Activated T-helper 2 cell treated with anti-CD3 and anti-CD28 coated beads, Interferon-gamma antibody, Interleukin-2, Interleukin-4, amounts not matched to agents 10 μg/mL and 5 μg/mL and 100 μg/mL, durations not matched to agents 14 hours and 24 hours and 36 hours (primary cell): ENCODE measurements at regions not wholly inside any gene's neighbourhood (a gene's known extent, or its start where the extent isn't known, plus 50 kb on each side); places are given as distances from the start of the nearest gene placed in this dataset.

ENCODE experiments used
- DNase-seq: peaks from one replicate; pipeline ENCODE4 v3.0.0; 2021; ENCODE audit warnings: low spot score
- H3K27ac Mint-ChIP-seq: one replicate; pipeline ENCODE4 v1.8.0; 2021; ENCODE audit warnings: mixed read lengths
- H3K27me3 Mint-ChIP-seq: one replicate; pipeline ENCODE4 v1.8.0; 2021; ENCODE audit warnings: low read depth, mixed read lengths
- H3K36me3 Mint-ChIP-seq: one replicate; pipeline ENCODE4 v1.8.0; 2021; ENCODE audit warnings: low read depth, mixed read lengths
- H3K4me1 Mint-ChIP-seq: one replicate; pipeline ENCODE4 v1.8.0; 2021; ENCODE audit warnings: low read depth, mixed read lengths
- H3K4me3 Mint-ChIP-seq: one replicate; pipeline ENCODE4 v1.8.0; 2021; ENCODE audit warnings: low read depth, mild to moderate bottlenecking, moderate library complexity, mixed read lengths
- H3K9me3 Mint-ChIP-seq: one replicate; pipeline ENCODE4 v1.8.0; 2021; ENCODE audit warnings: mixed read lengths
- intact Hi-C: fragments of 100-400 bp; cut with micrococcal nuclease; formaldehyde crosslinking; loops from one replicate; pipeline ENCODE4 v1.15.1; 2023

DNA sequence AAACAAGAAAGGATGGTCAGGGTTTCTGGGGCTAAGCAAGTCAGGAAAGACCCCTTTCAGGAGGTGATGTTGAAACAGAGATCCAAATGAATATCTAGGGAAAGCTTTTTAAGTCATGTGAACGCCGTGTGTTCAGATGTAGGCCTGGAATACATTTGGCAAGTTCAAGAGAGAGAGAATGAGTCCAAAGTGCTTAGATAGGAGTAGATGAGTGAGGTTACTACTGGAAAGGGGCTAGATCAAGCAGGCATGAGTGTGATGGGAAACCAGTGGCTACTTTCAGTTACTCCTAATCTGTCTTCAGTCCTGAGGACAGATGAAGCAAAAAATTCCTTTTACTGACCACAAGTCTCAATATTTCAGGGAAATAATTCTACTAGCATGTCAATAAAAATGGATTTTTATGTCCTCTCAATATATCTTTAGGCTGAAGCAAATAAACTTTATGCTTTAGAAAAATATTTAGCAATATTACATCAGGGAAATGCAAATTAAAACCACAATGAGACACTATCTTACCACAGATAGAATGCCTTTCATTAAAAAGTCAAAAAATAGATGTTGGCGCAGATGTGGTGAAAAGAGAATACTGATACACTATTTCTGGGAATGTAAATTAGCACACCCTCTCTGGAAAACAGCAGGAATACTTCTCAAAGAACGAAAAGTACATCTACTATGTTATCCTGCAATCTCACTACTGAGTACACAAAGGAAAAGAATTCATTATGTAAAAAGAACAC lies 1085.0 kb upstream of the TENM4 start:
- Mint-ChIP-seq H3K9me3 (peaks cover 18% of the 10 kb centered on the region), H3K36me3 (no peaks in the 10 kb centered on the region), H3K4me3 (no peak overlapping the region), H3K27ac (no peak overlapping the region), H3K4me1 (no peaks in the 10 kb centered on the region), H3K27me3 (no peaks in the 10 kb centered on the region)
- intact Hi-C loops = no loop called here
- DNase-seq = no peak

GRCh38 chr11:80524349-80524748 lies 1083.5 kb upstream of the TENM4 start:
- Mint-ChIP-seq H3K36me3 (no peaks in the 10 kb centered on the region), H3K4me1 (no peaks in the 10 kb centered on the region), H3K27ac (no peak overlapping the region), H3K4me3 (no peak overlapping the region), H3K9me3 (peaks cover 18% of the 10 kb centered on the region), H3K27me3 (no peaks in the 10 kb centered on the region)
- DNase-seq = no peak
- intact Hi-C loops = no loop called here

DNA sequence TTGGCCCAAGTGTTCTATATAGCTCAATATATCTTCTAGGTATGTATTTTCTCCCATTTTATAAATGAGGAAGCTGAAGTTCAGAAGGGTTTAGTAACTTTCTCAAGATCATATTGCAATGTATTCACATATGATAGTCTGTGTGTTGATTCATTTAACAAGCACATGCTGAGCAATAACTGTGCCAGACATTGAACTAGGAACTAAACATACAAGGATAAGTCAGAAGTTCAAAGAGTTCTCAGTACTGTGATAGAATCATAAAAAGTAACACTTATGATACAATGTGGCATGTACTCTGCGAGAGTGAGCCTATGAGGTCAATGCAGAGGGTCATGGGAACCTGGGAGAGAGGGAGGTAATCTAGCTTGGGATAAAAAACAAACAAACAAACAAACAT lies 1082.2 kb upstream of the TENM4 start:
- H3K27me3 Mint-ChIP-seq = no peaks in the 10 kb centered on the region
- H3K4me1 Mint-ChIP-seq = no peaks in the 10 kb centered on the region
- H3K4me3 Mint-ChIP-seq = no peak overlapping the region
- intact Hi-C loops = no loop called here
- H3K9me3 Mint-ChIP-seq = peaks cover 15% of the 10 kb centered on the region
- no peak overlapping the region for H3K27ac Mint-ChIP-seq
- no peaks in the 10 kb centered on the region for H3K36me3 Mint-ChIP-seq
- DNase-seq = no peak

- no peaks in the 10 kb centered on the region for H3K4me1 Mint-ChIP-seq
- H3K27ac Mint-ChIP-seq = no peak overlapping the region
- H3K4me3 Mint-ChIP-seq = no peak overlapping the region
Observed at GRCh38 chr11:80521592-80521991, 1080.8 kb upstream of the TENM4 start.

GRCh38 chr11:80520507-80520887 lies 1079.7 kb upstream of the TENM4 start:
- H3K4me3 Mint-ChIP-seq = no peak overlapping the region
- no peak for DNase-seq
- no peak overlapping the region for H3K27ac Mint-ChIP-seq
- H3K4me1 Mint-ChIP-seq = no peaks in the 10 kb centered on the region
- peaks cover 12% of the 10 kb centered on the region for H3K9me3 Mint-ChIP-seq
- H3K27me3 Mint-ChIP-seq = no peaks in the 10 kb centered on the region
- H3K36me3 Mint-ChIP-seq = no peaks in the 10 kb centered on the region
- intact Hi-C loops = no loop called here

More at GRCh38 chr11:80521592-80521991, 1080.8 kb upstream of the TENM4 start:
- intact Hi-C loops = no loop called here
- Mint-ChIP-seq H3K27me3 (no peaks in the 10 kb centered on the region), H3K36me3 (no peaks in the 10 kb centered on the region), H3K9me3 (peaks cover 19% of the 10 kb centered on the region)
- DNase-seq = no peak

DNA sequence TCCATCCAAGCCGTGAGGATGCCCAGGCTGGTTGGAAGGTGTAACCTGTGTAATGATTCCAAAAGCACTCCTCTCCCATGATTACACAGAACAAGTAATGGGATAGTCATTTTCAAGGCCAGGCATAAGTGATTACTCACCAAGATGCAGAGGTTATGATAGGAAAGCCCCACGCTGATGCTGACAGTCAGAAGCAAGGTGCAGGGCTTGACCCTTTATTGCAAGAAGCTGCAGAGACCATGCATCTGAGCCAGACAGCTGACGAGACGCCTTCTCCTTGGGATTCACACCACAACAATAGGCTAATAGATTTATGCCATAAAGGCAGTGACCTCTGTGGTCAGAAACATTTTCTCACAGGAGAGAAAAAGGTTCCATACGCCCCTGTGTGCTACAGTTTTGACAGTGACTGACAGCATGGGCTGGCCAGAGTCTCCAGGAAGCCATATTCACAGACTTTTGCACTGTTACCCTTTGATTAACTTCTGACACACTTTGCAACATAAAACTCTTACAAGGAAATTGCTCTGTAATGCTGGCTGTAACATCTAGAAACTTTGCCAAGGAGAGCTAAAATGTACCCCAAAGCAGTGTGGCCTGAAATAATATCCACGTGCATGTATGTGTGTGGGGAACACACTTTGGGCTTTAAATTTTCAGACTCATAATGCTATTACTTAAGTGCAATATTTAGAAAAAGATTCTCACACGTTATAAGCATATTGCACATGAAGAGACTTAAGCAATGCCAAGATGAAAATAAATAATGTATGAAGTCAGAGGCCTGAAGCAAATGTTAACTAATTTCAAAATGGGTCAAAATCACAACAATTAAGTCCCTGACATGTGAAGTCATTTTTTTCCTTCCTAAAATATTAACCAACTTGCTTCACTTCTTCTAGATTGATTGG lies 1079.0 kb upstream of the TENM4 start:
- no peaks in the 10 kb centered on the region for H3K27me3 Mint-ChIP-seq
- intact Hi-C loops = no loop called here
- no peaks in the 10 kb centered on the region for H3K36me3 Mint-ChIP-seq
- DNase-seq = no peak
- no peak overlapping the region for H3K27ac Mint-ChIP-seq
- H3K4me3 Mint-ChIP-seq = no peak overlapping the region
- peaks cover 5% of the 10 kb centered on the region for H3K9me3 Mint-ChIP-seq
- no peaks in the 10 kb centered on the region for H3K4me1 Mint-ChIP-seq

- H3K4me3 Mint-ChIP-seq = no peak overlapping the region
- H3K4me1 Mint-ChIP-seq = no peaks in the 10 kb centered on the region
- H3K9me3 Mint-ChIP-seq = peaks cover 13% of the 10 kb centered on the region
- intact Hi-C loops = no loop called here
- H3K27me3 Mint-ChIP-seq = no peaks in the 10 kb centered on the region
- DNase-seq = no peak
- no peak overlapping the region for H3K27ac Mint-ChIP-seq
- no peaks in the 10 kb centered on the region for H3K36me3 Mint-ChIP-seq
Observed at GRCh38 chr11:80517701-80518100, 1076.9 kb upstream of the TENM4 start.

GRCh38 chr11:80515097-80515496 lies 1074.3 kb upstream of the TENM4 start:
- Mint-ChIP-seq H3K9me3 (peaks cover 13% of the 10 kb centered on the region), H3K36me3 (no peaks in the 10 kb centered on the region), H3K4me3 (no peak overlapping the region), H3K27ac (no peak overlapping the region), H3K4me1 (no peaks in the 10 kb centered on the region), H3K27me3 (no peaks in the 10 kb centered on the region)
- intact Hi-C loops = no loop called here
- DNase-seq = no peak

DNA sequence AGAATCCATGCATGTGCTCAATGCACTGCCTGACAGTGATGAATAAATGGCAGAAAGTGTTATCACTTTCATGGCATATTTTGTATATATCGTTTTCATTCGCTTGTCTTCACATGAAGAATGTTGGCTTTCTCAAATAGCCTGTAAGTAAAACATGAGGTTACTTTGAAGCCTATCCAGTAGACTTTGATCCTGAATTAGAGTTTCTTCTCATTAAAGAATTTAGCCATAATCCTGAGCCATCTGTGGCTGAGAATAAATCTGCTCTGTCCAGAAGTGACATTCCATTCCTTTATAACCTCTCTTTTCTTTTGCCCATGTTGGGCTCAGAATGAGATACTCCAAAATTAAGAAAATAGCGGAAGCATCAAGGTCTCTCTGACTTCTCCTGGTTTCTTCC lies 1071.7 kb upstream of the TENM4 start:
- Mint-ChIP-seq H3K36me3 (no peaks in the 10 kb centered on the region), H3K27me3 (no peaks in the 10 kb centered on the region), H3K9me3 (peaks cover 28% of the 10 kb centered on the region), H3K4me1 (no peaks in the 10 kb centered on the region), H3K4me3 (no peak overlapping the region), H3K27ac (no peak overlapping the region)
- intact Hi-C loops = no loop called here
- DNase-seq = no peak

GRCh38 chr11:80505771-80506170 lies 1064.9 kb upstream of the TENM4 start:
- H3K27ac Mint-ChIP-seq = no peak overlapping the region
- H3K27me3 Mint-ChIP-seq = no peaks in the 10 kb centered on the region
- no peak overlapping the region for H3K4me3 Mint-ChIP-seq
- no peaks in the 10 kb centered on the region for H3K36me3 Mint-ChIP-seq
- no peak for DNase-seq
- H3K4me1 Mint-ChIP-seq = no peaks in the 10 kb centered on the region
- intact Hi-C loops = no loop called here
- H3K9me3 Mint-ChIP-seq = peaks cover 22% of the 10 kb centered on the region

DNA sequence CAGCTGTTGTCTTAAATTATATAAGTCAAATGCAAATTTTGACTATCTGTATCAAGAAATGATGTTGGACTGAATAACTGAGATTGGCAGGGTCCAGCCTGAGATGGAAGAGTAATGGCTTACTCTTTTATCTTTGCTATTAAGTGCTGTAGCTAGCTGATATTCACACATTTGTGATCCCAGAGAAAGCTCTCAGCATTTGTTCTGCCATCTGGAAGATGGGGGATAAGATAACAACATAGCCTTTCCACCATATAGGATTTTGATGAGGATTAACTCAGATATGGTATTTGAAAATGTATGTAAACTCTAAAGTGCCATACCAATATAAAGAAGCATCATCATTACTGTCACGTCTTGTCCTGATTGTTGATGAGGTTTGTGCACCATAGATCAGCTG lies 1063.2 kb upstream of the TENM4 start:
- no peak overlapping the region for H3K4me3 Mint-ChIP-seq
- intact Hi-C loops = no loop called here
- DNase-seq = no peak
- no peaks in the 10 kb centered on the region for H3K27me3 Mint-ChIP-seq
- H3K27ac Mint-ChIP-seq = no peak overlapping the region
- no peaks in the 10 kb centered on the region for H3K36me3 Mint-ChIP-seq
- peaks cover 24% of the 10 kb centered on the region for H3K9me3 Mint-ChIP-seq
- H3K4me1 Mint-ChIP-seq = no peaks in the 10 kb centered on the region

DNA sequence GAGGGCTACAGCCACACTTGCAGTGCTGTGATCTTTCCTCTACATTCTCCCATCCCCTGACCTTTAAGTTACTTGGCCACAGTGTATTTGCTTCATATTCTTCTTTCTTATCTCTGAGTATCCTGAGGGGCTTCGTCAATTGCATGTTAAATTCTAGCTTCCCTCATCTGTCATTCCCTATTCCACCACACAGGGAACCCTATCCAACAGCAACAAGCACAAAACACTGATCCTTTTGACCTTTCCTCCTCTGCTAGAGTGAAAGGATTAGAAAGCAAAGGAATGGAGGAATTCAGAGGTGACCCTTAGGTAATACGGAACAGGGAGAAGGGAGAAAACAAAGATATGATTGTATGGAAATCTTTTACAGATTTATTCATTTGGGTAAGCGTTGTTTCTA lies 1061.7 kb upstream of the TENM4 start:
- no peaks in the 10 kb centered on the region for H3K27me3 Mint-ChIP-seq
- H3K9me3 Mint-ChIP-seq = peaks cover 13% of the 10 kb centered on the region
- H3K27ac Mint-ChIP-seq = no peak overlapping the region
- intact Hi-C loops = no loop called here
- no peaks in the 10 kb centered on the region for H3K36me3 Mint-ChIP-seq
- no peak overlapping the region for H3K4me3 Mint-ChIP-seq
- DNase-seq = no peak
- H3K4me1 Mint-ChIP-seq = no peaks in the 10 kb centered on the region

GRCh38 chr11:80495116-80495515 lies 1054.3 kb upstream of the TENM4 start:
- Mint-ChIP-seq H3K27me3 (no peaks in the 10 kb centered on the region), H3K4me1 (no peaks in the 10 kb centered on the region), H3K36me3 (no peaks in the 10 kb centered on the region), H3K9me3 (peaks cover 28% of the 10 kb centered on the region), H3K4me3 (no peak overlapping the region), H3K27ac (no peak overlapping the region)
- intact Hi-C loops = no loop called here
- DNase-seq = no peak
